ENCODE measurements at regions not wholly inside any gene's neighbourhood (a gene's known extent, or its start where the extent isn't known, plus 50 kb on each side); places are given as distances from the start of the nearest gene placed in this dataset.

GRCh38 chr10:130740166-130740565 lies 571.4 kb downstream of the TCERG1L start:
- Histone ChIP-seq H3K4ac (ENCODE audit: low read depth, low read length) (no peak overlapping the region), H3K56ac (ENCODE audit: insufficient read length, low read depth, low read length) (no peak overlapping the region), H2BK20ac (ENCODE audit: low read depth, low read length, poor library complexity, severe bottlenecking) (no peak overlapping the region), H2BK12ac (ENCODE audit: insufficient read length, low read depth, low read length) (no peak overlapping the region), H3K9ac (ENCODE audit: extremely low read depth, insufficient read length, low read length) (no peak overlapping the region), H4K20me1 (ENCODE audit: control insufficient read depth, insufficient read depth, insufficient read length) (no peaks in the 10 kb centered on the region), H2BK15ac (ENCODE audit: low read depth, low read length) (no peak overlapping the region), H4K8ac (replicated peaks; ENCODE audit: insufficient read length, low read depth, low read length) (no peak overlapping the region), H3K27me3 (ENCODE audit: insufficient read depth, low read length) (no peaks in the 10 kb centered on the region), H2AK5ac (ENCODE audit: insufficient read length, low read length) (no peak overlapping the region), H3K18ac (ENCODE audit: insufficient read length, low read depth, low read length) (no peak overlapping the region), H3K27ac (ENCODE audit: insufficient read length, low read depth, low read length) (no peak overlapping the region), H3K9me3 (ENCODE audit: control insufficient read depth, low read depth, low read length) (no peaks in the 10 kb centered on the region), H3K79me1 (ENCODE audit: insufficient read depth, low read depth, low read length, poor library complexity, severe bottlenecking) (no peaks in the 10 kb centered on the region), H2BK5ac (ENCODE audit: insufficient read length, low read length) (no peak overlapping the region), H4K5ac (ENCODE audit: insufficient read length, low read depth, low read length) (no peak overlapping the region), H4K91ac (ENCODE audit: insufficient read length, low read depth, low read length) (no peak overlapping the region), H3K14ac (ENCODE audit: insufficient read depth, low read length) (no peak overlapping the region), H2AFZ (ENCODE audit: low read length) (no peak overlapping the region), H3K4me2 (ENCODE audit: insufficient read depth, insufficient read length, low read length) (no peak overlapping the region), H3K4me1 (ENCODE audit: insufficient read depth, low read length) (peaks cover 7% of the 10 kb centered on the region; the same call in 1 of the 2 replicates), H3K79me2 (ENCODE audit: insufficient read depth, low read length) (no peaks in the 10 kb centered on the region), H3T11ph (ENCODE audit: low read length) (no peak overlapping the region), H3K23me2 (ENCODE audit: insufficient read length, low read depth, low read length, poor library complexity, severe bottlenecking) (no peaks in the 10 kb centered on the region), H3K23ac (ENCODE audit: insufficient read length, low read depth, low read length) (no peak overlapping the region), H2BK120ac (ENCODE audit: low read depth, low read length, poor library complexity, severe bottlenecking) (no peak overlapping the region)
- Mint-ChIP-seq H3K27me3 (ENCODE audit: low read depth) (peaks cover 17% of the 10 kb centered on the region), H3K4me3 (no peak overlapping the region), H3K9me3 (no peaks in the 10 kb centered on the region; a peak in 2 of 5 replicates), H3K36me3 (ENCODE audit: insufficient read depth in 1 of 3, low read depth in 3 of 3) (no peaks in the 10 kb centered on the region), H3K27ac (no peak overlapping the region), H3K4me1 (peaks cover 16 to 30% of the 10 kb centered on the region in 2 experiments)
- TF ChIP-seq, protein P1, sequence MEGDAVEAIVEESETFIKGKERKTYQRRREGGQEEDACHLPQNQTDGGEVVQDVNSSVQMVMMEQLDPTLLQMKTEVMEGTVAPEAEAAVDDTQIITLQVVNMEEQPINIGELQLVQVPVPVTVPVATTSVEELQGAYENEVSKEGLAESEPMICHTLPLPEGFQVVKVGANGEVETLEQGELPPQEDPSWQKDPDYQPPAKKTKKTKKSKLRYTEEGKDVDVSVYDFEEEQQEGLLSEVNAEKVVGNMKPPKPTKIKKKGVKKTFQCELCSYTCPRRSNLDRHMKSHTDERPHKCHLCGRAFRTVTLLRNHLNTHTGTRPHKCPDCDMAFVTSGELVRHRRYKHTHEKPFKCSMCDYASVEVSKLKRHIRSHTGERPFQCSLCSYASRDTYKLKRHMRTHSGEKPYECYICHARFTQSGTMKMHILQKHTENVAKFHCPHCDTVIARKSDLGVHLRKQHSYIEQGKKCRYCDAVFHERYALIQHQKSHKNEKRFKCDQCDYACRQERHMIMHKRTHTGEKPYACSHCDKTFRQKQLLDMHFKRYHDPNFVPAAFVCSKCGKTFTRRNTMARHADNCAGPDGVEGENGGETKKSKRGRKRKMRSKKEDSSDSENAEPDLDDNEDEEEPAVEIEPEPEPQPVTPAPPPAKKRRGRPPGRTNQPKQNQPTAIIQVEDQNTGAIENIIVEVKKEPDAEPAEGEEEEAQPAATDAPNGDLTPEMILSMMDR (conservative IDR thresholded peaks at IDR 0.05), result no peak
- WGBS (ENCODE audit: extremely low coverage, insufficient read length, low lambda C conversion rate), result no CpG with 5 or more reads among the region's 11 CpGs
- no peak for DNase-seq

Data from H9 (cell line).